PC-3 (cell line): ENCODE measurements at regions not wholly inside any gene's neighbourhood (a gene's known extent, or its start where the extent isn't known, plus 50 kb on each side); places are given as distances from the start of the nearest gene placed in this dataset.

Source experiments
- EZH2 ChIP-seq: fragments of 300-600 bp; sonication (generic); IDR thresholded peaks from one replicate; pipeline ENCODE4 v1.6.1; 2017; ENCODE audit warnings: antibody characterized with exemption, mild to moderate bottlenecking, low read length; ENCODE audit not compliant: unreplicated experiment
- TF ChIP-seq, protein P1 (sequence below): fragments of 300-600 bp; sonication (generic); conservative IDR thresholded peaks from 2 replicates; pipeline ENCODE4 v1.5.1; 2017; ENCODE audit warnings: antibody characterized with exemption, low read depth, mild to moderate bottlenecking, low read length

DNA sequence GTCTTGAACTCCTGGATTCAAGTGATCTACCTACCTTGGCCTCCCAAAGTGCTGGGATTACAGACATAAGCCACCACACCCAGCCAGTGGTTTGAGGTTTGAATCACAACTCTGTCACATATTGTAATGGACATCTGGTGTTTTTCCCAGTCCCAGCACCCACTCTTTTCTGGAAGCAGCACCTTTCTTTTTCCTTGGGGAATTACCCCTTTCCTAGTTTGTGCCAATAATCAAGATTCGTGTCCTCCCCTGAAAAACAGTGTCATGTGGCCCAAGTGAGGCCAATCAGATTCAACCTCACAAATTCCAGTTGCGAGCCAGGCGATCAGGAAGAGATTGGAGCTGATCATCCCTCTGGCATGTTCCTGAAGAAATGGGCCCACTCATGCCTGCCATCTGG lies 71.7 kb upstream of the SGK1 start:
- TF ChIP-seq, protein P1, sequence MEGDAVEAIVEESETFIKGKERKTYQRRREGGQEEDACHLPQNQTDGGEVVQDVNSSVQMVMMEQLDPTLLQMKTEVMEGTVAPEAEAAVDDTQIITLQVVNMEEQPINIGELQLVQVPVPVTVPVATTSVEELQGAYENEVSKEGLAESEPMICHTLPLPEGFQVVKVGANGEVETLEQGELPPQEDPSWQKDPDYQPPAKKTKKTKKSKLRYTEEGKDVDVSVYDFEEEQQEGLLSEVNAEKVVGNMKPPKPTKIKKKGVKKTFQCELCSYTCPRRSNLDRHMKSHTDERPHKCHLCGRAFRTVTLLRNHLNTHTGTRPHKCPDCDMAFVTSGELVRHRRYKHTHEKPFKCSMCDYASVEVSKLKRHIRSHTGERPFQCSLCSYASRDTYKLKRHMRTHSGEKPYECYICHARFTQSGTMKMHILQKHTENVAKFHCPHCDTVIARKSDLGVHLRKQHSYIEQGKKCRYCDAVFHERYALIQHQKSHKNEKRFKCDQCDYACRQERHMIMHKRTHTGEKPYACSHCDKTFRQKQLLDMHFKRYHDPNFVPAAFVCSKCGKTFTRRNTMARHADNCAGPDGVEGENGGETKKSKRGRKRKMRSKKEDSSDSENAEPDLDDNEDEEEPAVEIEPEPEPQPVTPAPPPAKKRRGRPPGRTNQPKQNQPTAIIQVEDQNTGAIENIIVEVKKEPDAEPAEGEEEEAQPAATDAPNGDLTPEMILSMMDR, result no peak
- TF ChIP-seq EZH2, result no peak
